HepG2 (cell line): ENCODE measurements at regions not wholly inside any gene's neighbourhood (a gene's known extent, or its start where the extent isn't known, plus 50 kb on each side); places are given as distances from the start of the nearest gene placed in this dataset.

Experiments used
- ATAC-seq: fragments of 200-7000 bp; cut with Tn5 transposase; 3 replicates; pipeline ENCODE4 v1.9.1; 2020; ENCODE audit warnings: mild to moderate bottlenecking, moderate library complexity
- BruUV-seq: library from RNA; stranded (reverse); fragments of 400-500 nt; replicated peaks from 2 replicates; lab custom pipeline; 2021; lab: Mats Ljungman, UMichigan
- CTCF ChIA-PET: fragments of 300-600 bp; formaldehyde crosslinking; extraction: SDS; loops from one replicate; lab custom pipeline; 2021; ENCODE audit warnings: low total read pairs, inconsistent platforms, low intra/inter-chr PET ratio; lab: Yijun Ruan, JAX
- POLR2A ChIA-PET: fragments of 350-600 bp; sonication (Branson Sonifier 250); formaldehyde crosslinking; loops from one replicate; lab custom pipeline; 2020; ENCODE audit warnings: antibody characterized with exemption, inconsistent platforms; lab: Yijun Ruan, JAX
- DNase-seq: peaks from one replicate; pipeline ENCODE4 v3.0.0-alpha.2; 2015; ENCODE audit warnings: low spot score
- FAIRE-seq: peaks from 3 replicates; lab custom pipeline; 2011; peaks lifted over from hg19 to GRCh38; lab: Jason Lieb, UNC
- H2AFZ ChIP-seq: one replicate; pipeline ENCODE4 v1.6.1; 2011; ENCODE audit warnings: low read length, inconsistent platforms
- H3K27ac ChIP-seq: fragments of 300-600 bp; 3 replicates; pipeline ENCODE4 v1.8.0; 2011; ENCODE audit warnings: mixed run types, mild to moderate bottlenecking, mixed read lengths, low read length, inconsistent platforms; ENCODE audit not compliant: insufficient read depth; ENCODE audit errors: extremely low read length
- H3K27me3 ChIP-seq, 2 experiments: fragments of 200-600 bp in 1 of 2; 2 replicates in 1 of 2; 3 replicates in 1 of 2; pipeline versions ENCODE4 v1.6.0 to v1.8.0; 2011; ENCODE audit warnings: low read length in 2 of 2, mild to moderate bottlenecking in 2 of 2, moderate library complexity in 2 of 2, inconsistent platforms in 1 of 2; ENCODE audit not compliant: insufficient read depth in 2 of 2, control insufficient read depth in 1 of 2
- H3K36me3 ChIP-seq, 2 experiments: fragments of 200-600 bp in 1 of 2; replicated peaks in 1 of 2; 2 replicates in 1 of 2; 3 replicates in 1 of 2; pipeline versions ENCODE4 v1.5.1 to v1.8.0; 2011; ENCODE audit warnings: low read length in 2 of 2, inconsistent platforms in 1 of 2; ENCODE audit not compliant: insufficient read depth in 2 of 2, control insufficient read depth in 1 of 2
- H3K4me1 ChIP-seq: 2 replicates; pipeline ENCODE4 v1.5.1; 2012; ENCODE audit warnings: low read length, inconsistent platforms; ENCODE audit not compliant: insufficient read depth
- H3K4me2 ChIP-seq: 2 replicates; pipeline ENCODE4 v1.6.0; 2011; ENCODE audit warnings: low read depth, low read length, inconsistent platforms
- H3K4me3 ChIP-seq, 3 experiments: fragments of 200-600 bp in 1 of 3; sonication (generic), shearing (Covaris generic) in 1 of 3; replicated peaks in 1 of 3; 2 replicates each; pipeline ENCODE4 v1.5.1; 2011 to 2016; ENCODE audit warnings: low read length in 3 of 3, inconsistent platforms in 2 of 3, low read depth in 2 of 3, mild to moderate bottlenecking in 2 of 3, control low read depth in 1 of 3, mixed read lengths in 1 of 3; ENCODE audit not compliant: insufficient read depth in 1 of 3
- H3K79me2 ChIP-seq: one replicate; pipeline ENCODE4 v1.6.1; 2011; ENCODE audit warnings: low read length, inconsistent platforms; ENCODE audit not compliant: insufficient read depth
- H3K9ac ChIP-seq: 2 replicates; pipeline ENCODE4 v1.6.0; 2011; ENCODE audit warnings: mild to moderate bottlenecking, low read depth, low read length, inconsistent platforms; ENCODE audit not compliant: insufficient read depth
- H3K9me3 ChIP-seq: 2 replicates; pipeline ENCODE4 v1.5.1; 2012; ENCODE audit warnings: mild to moderate bottlenecking, low read length
- H4K20me1 ChIP-seq: 2 replicates; pipeline ENCODE4 v1.6.0; 2011; ENCODE audit warnings: inconsistent platforms, mild to moderate bottlenecking, low read length, moderate library complexity; ENCODE audit not compliant: insufficient read depth
- ARNT2 ChIP-seq: sonication (generic); formaldehyde crosslinking; IDR thresholded peaks from 2 replicates; pipeline ENCODE4 v1.8.0; 2022; ENCODE audit warnings: mild to moderate bottlenecking, low read depth, missing genetic modification reagents, moderate library complexity
- FOSL2 ChIP-seq: sonication (generic); formaldehyde crosslinking; IDR thresholded peaks from 2 replicates; pipeline ENCODE4 v1.4.0; 2020; ENCODE audit warnings: missing genetic modification reagents
- FOXO1 ChIP-seq: sonication (generic); formaldehyde crosslinking; IDR thresholded peaks from 2 replicates; pipeline ENCODE4 v1.4.0; 2020; ENCODE audit warnings: missing genetic modification reagents
- HOXA9 ChIP-seq: sonication (generic); formaldehyde crosslinking; IDR thresholded peaks from 2 replicates; pipeline ENCODE4 v1.8.1; 2022; ENCODE audit warnings: missing genetic modification reagents, mild to moderate bottlenecking, moderate library complexity, borderline replicate concordance
- MEIS2 ChIP-seq: sonication (generic); formaldehyde crosslinking; IDR thresholded peaks from 2 replicates; pipeline ENCODE4 v1.9.0; 2021; ENCODE audit warnings: mild to moderate bottlenecking, missing genetic modification reagents
- MXD4 ChIP-seq: IDR thresholded peaks from 2 replicates; pipeline ENCODE4 v1.6.1; 2016; ENCODE audit warnings: mild to moderate bottlenecking, missing biosample characterization, missing genetic modification reagents
- PAF1 ChIP-seq: IDR thresholded peaks from 2 replicates; pipeline ENCODE4 v1.6.1; 2016; ENCODE audit warnings: missing genetic modification reagents, missing compliant biosample characterization
- PCBP2 ChIP-seq: fragments of 200-400 bp; formaldehyde crosslinking; optimal IDR thresholded peaks from 2 replicates; pipeline ENCODE3; 2018; ENCODE audit warnings: low read length, low read depth; ENCODE audit not compliant: poor library complexity, severe bottlenecking
- POGZ ChIP-seq: sonication (generic); formaldehyde crosslinking; IDR thresholded peaks from 2 replicates; pipeline ENCODE4 v1.4.0; 2020; ENCODE audit warnings: mild to moderate bottlenecking, missing genetic modification reagents
- SP2 ChIP-seq: sonication (generic); formaldehyde crosslinking; IDR thresholded peaks from 2 replicates; pipeline ENCODE4 v1.5.1; 2020; ENCODE audit warnings: mild to moderate bottlenecking, missing genetic modification reagents
- ZNF207 ChIP-seq: fragments of 450-650 bp; IDR thresholded peaks from 2 replicates; pipeline ENCODE4 v1.6.1; 2016; ENCODE audit warnings: antibody characterized with exemption, borderline replicate concordance
- ZNF224 ChIP-seq: sonication (generic); formaldehyde crosslinking; IDR thresholded peaks from 2 replicates; pipeline ENCODE4 v1.5.0; 2020; ENCODE audit warnings: mild to moderate bottlenecking, missing genetic modification reagents
- ZNF30 ChIP-seq: sonication (generic); formaldehyde crosslinking; IDR thresholded peaks from 2 replicates; pipeline ENCODE4 v1.5.0; 2020; ENCODE audit warnings: mild to moderate bottlenecking, missing genetic modification reagents
- ZNF7 ChIP-seq: IDR thresholded peaks from 2 replicates; pipeline ENCODE4 v1.6.1; 2016; ENCODE audit warnings: missing biosample characterization, missing genetic modification reagents
- ZNF749 ChIP-seq: sonication (generic); formaldehyde crosslinking; IDR thresholded peaks from 2 replicates; pipeline ENCODE4 v1.8.0; 2022; ENCODE audit warnings: mild to moderate bottlenecking, missing genetic modification reagents, moderate library complexity, borderline replicate concordance
- WGBS: methylation state at CpG from one replicate; pipeline ENCODE4 v1.1.6; 2017; ENCODE audit warnings: low lambda C conversion rate; 5-methylcytosine and 5-hydroxymethylcytosine counted together
- in situ Hi-C: cut with HindIII; loops from 2 replicates; pipeline ENCODE4 v1.10.0; 2017; ENCODE audit warnings: low pct_unique_long_range_greater_than_20kb; ENCODE audit not compliant: extremely low pct_ligation_motif_present
- intact Hi-C: fragments of 100-400 bp; cut with micrococcal nuclease; formaldehyde crosslinking; loops from one replicate; pipeline ENCODE4 v1.10.0; 2022; ENCODE audit not compliant: unreplicated experiment
- TF ChIP-seq, protein P1 (sequence below): sonication (generic); formaldehyde crosslinking; IDR thresholded peaks from 2 replicates; pipeline ENCODE4 v1.8.0; 2022; ENCODE audit warnings: mild to moderate bottlenecking, missing genetic modification reagents; ENCODE audit not compliant: insufficient replicate concordance
- TF ChIP-seq, protein P2 (sequence below): sonication (generic); formaldehyde crosslinking; IDR thresholded peaks from 2 replicates; pipeline ENCODE4 v1.4.0; 2020; ENCODE audit warnings: low read depth, mild to moderate bottlenecking, missing genetic modification reagents
- TF ChIP-seq, protein P3 (sequence below), 2 experiments: fragments of 450-650 bp in 1 of 2; sonication (generic) in 1 of 2; formaldehyde crosslinking; IDR thresholded peaks; 2 replicates each; pipeline versions ENCODE4 v1.5.0 to v1.8.0; 2020 to 2022; ENCODE audit warnings: mild to moderate bottlenecking in 1 of 2, missing genetic modification reagents in 1 of 2
- TF ChIP-seq, protein P4 (sequence below): IDR thresholded peaks from 2 replicates; pipeline ENCODE4 v1.6.1; 2018; ENCODE audit warnings: missing genetic modification reagents, mild to moderate bottlenecking, missing compliant biosample characterization

DNA sequence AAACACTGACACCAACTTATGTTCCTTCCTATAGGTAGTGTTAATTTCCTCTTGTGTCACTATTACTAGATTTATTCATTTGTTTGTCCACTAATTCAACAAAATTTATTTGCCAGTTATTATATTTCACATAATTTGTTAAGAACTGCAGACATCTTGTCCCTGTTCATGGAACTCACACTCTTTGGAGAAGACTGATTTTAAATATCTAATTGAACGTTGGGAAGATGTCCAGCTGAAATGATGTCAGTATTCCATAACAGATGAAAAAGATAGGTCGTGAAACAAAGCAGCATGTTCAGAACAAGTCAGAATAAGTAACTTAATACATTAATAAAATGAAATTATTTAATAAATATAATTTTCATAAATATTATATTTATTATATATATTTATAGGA, 873.1 kb upstream of the PHF14 start (continued):
- TF ChIP-seq, protein P1, sequence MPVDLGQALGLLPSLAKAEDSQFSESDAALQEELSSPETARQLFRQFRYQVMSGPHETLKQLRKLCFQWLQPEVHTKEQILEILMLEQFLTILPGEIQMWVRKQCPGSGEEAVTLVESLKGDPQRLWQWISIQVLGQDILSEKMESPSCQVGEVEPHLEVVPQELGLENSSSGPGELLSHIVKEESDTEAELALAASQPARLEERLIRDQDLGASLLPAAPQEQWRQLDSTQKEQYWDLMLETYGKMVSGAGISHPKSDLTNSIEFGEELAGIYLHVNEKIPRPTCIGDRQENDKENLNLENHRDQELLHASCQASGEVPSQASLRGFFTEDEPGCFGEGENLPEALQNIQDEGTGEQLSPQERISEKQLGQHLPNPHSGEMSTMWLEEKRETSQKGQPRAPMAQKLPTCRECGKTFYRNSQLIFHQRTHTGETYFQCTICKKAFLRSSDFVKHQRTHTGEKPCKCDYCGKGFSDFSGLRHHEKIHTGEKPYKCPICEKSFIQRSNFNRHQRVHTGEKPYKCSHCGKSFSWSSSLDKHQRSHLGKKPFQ (CRISPR knock-in tag) = no peak

DNA sequence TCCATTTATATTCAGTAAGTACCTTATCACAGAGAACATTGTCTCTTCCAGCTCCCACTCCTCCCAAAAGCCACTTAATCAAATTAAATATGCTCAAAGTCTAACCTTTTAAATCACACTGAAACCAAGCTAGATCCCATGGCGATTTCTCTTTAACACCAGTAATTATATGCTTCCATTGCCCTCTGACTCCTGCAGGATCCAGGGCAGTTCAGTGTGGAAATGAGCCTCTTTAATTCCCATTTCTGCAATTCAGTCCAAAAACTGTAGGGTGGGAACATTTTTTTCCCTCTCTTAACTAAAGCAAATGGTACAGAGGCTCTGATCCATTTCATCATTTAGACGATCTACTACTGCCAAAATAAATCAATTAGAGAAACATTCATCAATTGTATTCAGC, 872.3 kb upstream of the PHF14 start:
- H4K20me1 ChIP-seq = no peaks in the 10 kb centered on the region
- no peaks in the 10 kb centered on the region for H3K79me2 ChIP-seq
- 4% methylated on average over 2 of the region's 2 CpGs for WGBS
- DNase-seq (no peak), FAIRE-seq (no peak), ATAC-seq (no peak)
- CTCF ChIA-PET = no interaction called here
- no peaks in the 10 kb centered on the region for H3K4me1 ChIP-seq
- H3K36me3 ChIP-seq = no peaks in the 10 kb centered on the region
- peaks cover 65% of the 10 kb centered on the region for H3K9me3 ChIP-seq
- POLR2A ChIA-PET = no interaction called here
- no TSS peak for BruUV-seq
- H3K9ac ChIP-seq = no peak overlapping the region
- TF ChIP-seq FOSL2 (CRISPR knock-in tag) = no peak
- TF ChIP-seq, protein P2, sequence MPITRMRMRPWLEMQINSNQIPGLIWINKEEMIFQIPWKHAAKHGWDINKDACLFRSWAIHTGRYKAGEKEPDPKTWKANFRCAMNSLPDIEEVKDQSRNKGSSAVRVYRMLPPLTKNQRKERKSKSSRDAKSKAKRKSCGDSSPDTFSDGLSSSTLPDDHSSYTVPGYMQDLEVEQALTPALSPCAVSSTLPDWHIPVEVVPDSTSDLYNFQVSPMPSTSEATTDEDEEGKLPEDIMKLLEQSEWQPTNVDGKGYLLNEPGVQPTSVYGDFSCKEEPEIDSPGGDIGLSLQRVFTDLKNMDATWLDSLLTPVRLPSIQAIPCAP (CRISPR knock-in tag) = no peak
- no peak for TF ChIP-seq MXD4 (CRISPR knock-in tag)
- TF ChIP-seq ZNF207 = no peak
- TF ChIP-seq POGZ (CRISPR knock-in tag) = no peak
- no peak for TF ChIP-seq ZNF749
- TF ChIP-seq ARNT2 (CRISPR knock-in tag) = no peak
- no peak for TF ChIP-seq ZNF224 (CRISPR knock-in tag)
- TF ChIP-seq, protein P3, sequence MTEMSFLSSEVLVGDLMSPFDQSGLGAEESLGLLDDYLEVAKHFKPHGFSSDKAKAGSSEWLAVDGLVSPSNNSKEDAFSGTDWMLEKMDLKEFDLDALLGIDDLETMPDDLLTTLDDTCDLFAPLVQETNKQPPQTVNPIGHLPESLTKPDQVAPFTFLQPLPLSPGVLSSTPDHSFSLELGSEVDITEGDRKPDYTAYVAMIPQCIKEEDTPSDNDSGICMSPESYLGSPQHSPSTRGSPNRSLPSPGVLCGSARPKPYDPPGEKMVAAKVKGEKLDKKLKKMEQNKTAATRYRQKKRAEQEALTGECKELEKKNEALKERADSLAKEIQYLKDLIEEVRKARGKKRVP (CRISPR knock-in tag; IDR thresholded peaks at IDR 0.05) = no peak
- TF ChIP-seq, protein P4, sequence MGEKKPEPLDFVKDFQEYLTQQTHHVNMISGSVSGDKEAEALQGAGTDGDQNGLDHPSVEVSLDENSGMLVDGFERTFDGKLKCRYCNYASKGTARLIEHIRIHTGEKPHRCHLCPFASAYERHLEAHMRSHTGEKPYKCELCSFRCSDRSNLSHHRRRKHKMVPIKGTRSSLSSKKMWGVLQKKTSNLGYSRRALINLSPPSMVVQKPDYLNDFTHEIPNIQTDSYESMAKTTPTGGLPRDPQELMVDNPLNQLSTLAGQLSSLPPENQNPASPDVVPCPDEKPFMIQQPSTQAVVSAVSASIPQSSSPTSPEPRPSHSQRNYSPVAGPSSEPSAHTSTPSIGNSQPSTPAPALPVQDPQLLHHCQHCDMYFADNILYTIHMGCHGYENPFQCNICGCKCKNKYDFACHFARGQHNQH = no peak
- no peak for TF ChIP-seq ZNF30 (CRISPR knock-in tag)
- TF ChIP-seq SP2 (CRISPR knock-in tag) = no peak
- no peak for TF ChIP-seq FOXO1 (CRISPR knock-in tag)
- no peak for TF ChIP-seq MEIS2 (CRISPR knock-in tag)
- TF ChIP-seq HOXA9 (CRISPR knock-in tag) = no peak
- no peak for TF ChIP-seq ZNF7 (CRISPR knock-in tag)
- no peak for TF ChIP-seq PAF1 (CRISPR knock-in tag)
- no peak for TF ChIP-seq PCBP2
- no peak overlapping the region for H3K27ac ChIP-seq
- H3K4me2 ChIP-seq = no peak overlapping the region
- no peak overlapping the region for H2AFZ ChIP-seq
- H3K4me3 ChIP-seq = no peak overlapping the region
- in situ Hi-C loops (no loop called here), intact Hi-C loops (no loop called here)
- H3K27me3 ChIP-seq = no peaks in the 10 kb centered on the region
